Testis (tissue), 2 donors: ENCODE measurements at regions not wholly inside any gene's neighbourhood (a gene's known extent, or its start where the extent isn't known, plus 50 kb on each side); places are given as distances from the start of the nearest gene placed in this dataset.
"Not testable (repeated sequence)": the region's sequence is repeated elsewhere in the genome, so short reads cannot be mapped to it uniquely, and the experiment has no call there.

Experiments used
- DNase-seq: peaks from one replicate; pipeline ENCODE4 v3.0.0-alpha.2; 2019
- H3K27ac ChIP-seq, 2 donors: fragments of 200-600 bp; sonication (generic); one replicate each; pipeline ENCODE4 v1.5.1; 2019
- H3K27me3 ChIP-seq: fragments of 200-600 bp; sonication (generic); one replicate; pipeline ENCODE4 v1.5.1; 2019
- H3K36me3 ChIP-seq: fragments of 200-600 bp; sonication (generic); one replicate; pipeline ENCODE4 v1.5.1; 2017; ENCODE audit warnings: low read depth; ENCODE audit errors: missing control alignments
- H3K4me1 ChIP-seq: fragments of 200-600 bp; sonication (generic); one replicate; pipeline ENCODE4 v1.5.1; 2019
- H3K4me3 ChIP-seq, 2 donors: fragments of 200-600 bp; sonication (generic); one replicate each; pipeline ENCODE4 v1.5.1; 2017 to 2019
- H3K9me3 ChIP-seq: fragments of 200-600 bp; sonication (generic); one replicate; pipeline ENCODE4 v1.5.1; 2017
- CTCF ChIP-seq, 3 experiments: fragments of 450-650 bp in 2 of 3; fragments of 200-600 bp in 1 of 3; sonication (generic) in 1 of 3; IDR thresholded peaks; one replicate each; pipeline ENCODE4 v1.5.1; 2016 to 2019; ENCODE audit warnings: antibody characterized with exemption in 3 of 3, mild to moderate bottlenecking in 2 of 3, moderate library complexity in 1 of 3
- POLR2A ChIP-seq: fragments of 450-650 bp; IDR thresholded peaks from one replicate; pipeline ENCODE4 v1.6.1; 2017; ENCODE audit warnings: antibody characterized with exemption, mild to moderate bottlenecking, moderate library complexity
- whole genome bisulfite sequencing, 2 donors: methylation state at CpG; one replicate each; pipeline ENCODE4 v1.1.5; 2018; 5-methylcytosine and 5-hydroxymethylcytosine counted together
- intact Hi-C: fragments of 100-400 bp; cut with DNase I; formaldehyde crosslinking; loops from one replicate; pipeline ENCODE4 v1.15.1; 2023; ENCODE audit warnings: low total_unique reads

- peak; percentile 12 for DNase-seq
- intact Hi-C loops, result no loop called here
Observed at GRCh38 chr22:47352920-47353700, 590.7 kb downstream of the TBC1D22A start.

GRCh38 chr22:47351836-47352579, 589.6 kb downstream of the TBC1D22A start:
- no peak overlapping the region for H3K27ac ChIP-seq
- intact Hi-C loops, result no loop called here
- TF ChIP-seq POLR2A, result no peak
- TF ChIP-seq CTCF (IDR thresholded peaks at IDR 0.05), result no peak
- no peaks in the 10 kb centered on the region for H3K4me1 ChIP-seq
- H3K27me3 ChIP-seq, result no peaks in the 10 kb centered on the region
- no peak overlapping the region for H3K4me3 ChIP-seq
- DNase-seq, result peak; percentile 6
- WGBS, 2 donors, result 78 to 89% methylated on average over 10 to 11 of the region's 11 CpGs
- no peaks in the 10 kb centered on the region for H3K36me3 ChIP-seq
- no peaks in the 10 kb centered on the region for H3K9me3 ChIP-seq

More at GRCh38 chr22:47352920-47353700, 590.7 kb downstream of the TBC1D22A start:
- no peaks in the 10 kb centered on the region for H3K36me3 ChIP-seq
- no peak overlapping the region for H3K27ac ChIP-seq
- no peaks in the 10 kb centered on the region for H3K4me1 ChIP-seq
- no peaks in the 10 kb centered on the region for H3K27me3 ChIP-seq
- TF ChIP-seq CTCF (IDR thresholded peaks at IDR 0.05) (no peak), POLR2A (no peak)
- no peak overlapping the region for H3K4me3 ChIP-seq
- WGBS, 2 donors, result 87 to 92% methylated on average over 18 of the region's 18 CpGs
- no peaks in the 10 kb centered on the region for H3K9me3 ChIP-seq

- intact Hi-C loops, H3K36me3 ChIP-seq, H3K4me1 ChIP-seq, H3K27ac ChIP-seq, H3K4me3 ChIP-seq, H3K9me3 ChIP-seq, DNase-seq, H3K27me3 ChIP-seq: not testable (repeated sequence)
- WGBS, 2 donors, result 100% methylated on average over 1 of the region's 1 CpG
Observed at GRCh38 chr22:47346287-47346686, 583.8 kb downstream of the TBC1D22A start.

- WGBS, 2 donors, result 68 to 70% methylated on average over 7 of the region's 7 CpGs
- Histone ChIP-seq H3K36me3 (no peaks in the 10 kb centered on the region), H3K27ac (no peak overlapping the region), H3K27me3 (no peaks in the 10 kb centered on the region), H3K9me3 (no peaks in the 10 kb centered on the region), H3K4me1 (no peaks in the 10 kb centered on the region), H3K4me3 (no peak overlapping the region)
- intact Hi-C loops, result no loop called here
- TF ChIP-seq POLR2A, result no peak
- no peak for TF ChIP-seq CTCF (IDR thresholded peaks at IDR 0.05)
- no peak for DNase-seq
Observed at GRCh38 chr22:47345025-47345424, 582.6 kb downstream of the TBC1D22A start.

DNA sequence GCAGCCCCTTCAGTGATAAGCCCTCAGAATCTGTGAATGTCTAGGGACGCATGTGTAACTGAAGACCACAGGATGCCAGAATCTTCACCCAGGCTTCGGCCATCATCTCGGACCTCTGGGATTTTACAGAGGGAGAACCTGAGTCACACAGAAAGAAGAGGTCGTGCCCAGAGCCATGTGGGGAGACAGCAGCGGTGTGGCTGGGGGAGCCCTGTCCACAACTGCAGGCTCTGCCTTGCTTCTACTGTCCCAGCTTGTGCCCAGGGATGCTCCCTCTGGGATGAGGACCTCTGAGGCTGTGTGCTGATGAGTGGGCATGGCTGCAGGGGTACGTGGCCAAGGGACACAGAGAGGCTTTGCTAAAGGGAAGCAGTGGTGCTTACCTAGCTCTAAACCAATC, 582.0 kb downstream of the TBC1D22A start:
- DNase-seq, result no peak
- no peaks in the 10 kb centered on the region for H3K9me3 ChIP-seq
- no peaks in the 10 kb centered on the region for H3K4me1 ChIP-seq
- H3K27ac ChIP-seq, result no peak overlapping the region
- WGBS, 2 donors, result 87 to 92% methylated on average over 6 of the region's 6 CpGs
- H3K27me3 ChIP-seq, result no peaks in the 10 kb centered on the region
- intact Hi-C loops, result no loop called here
- TF ChIP-seq POLR2A (no peak), CTCF (IDR thresholded peaks at IDR 0.05) (no peak)
- H3K36me3 ChIP-seq, result no peaks in the 10 kb centered on the region
- no peak overlapping the region for H3K4me3 ChIP-seq
